NCI-H345 (cell line): ENCODE measurements at regions not wholly inside any gene's neighbourhood (a gene's known extent, or its start where the extent isn't known, plus 50 kb on each side); places are given as distances from the start of the nearest gene placed in this dataset.
"Not testable (repeated sequence)": the region's sequence is repeated elsewhere in the genome, so short reads cannot be mapped to it uniquely, and the experiment has no call there.

Experiments
- DNase-seq: peaks from one replicate; lab custom pipeline; 2025; lab: John Stamatoyannopoulos, UW

DNA sequence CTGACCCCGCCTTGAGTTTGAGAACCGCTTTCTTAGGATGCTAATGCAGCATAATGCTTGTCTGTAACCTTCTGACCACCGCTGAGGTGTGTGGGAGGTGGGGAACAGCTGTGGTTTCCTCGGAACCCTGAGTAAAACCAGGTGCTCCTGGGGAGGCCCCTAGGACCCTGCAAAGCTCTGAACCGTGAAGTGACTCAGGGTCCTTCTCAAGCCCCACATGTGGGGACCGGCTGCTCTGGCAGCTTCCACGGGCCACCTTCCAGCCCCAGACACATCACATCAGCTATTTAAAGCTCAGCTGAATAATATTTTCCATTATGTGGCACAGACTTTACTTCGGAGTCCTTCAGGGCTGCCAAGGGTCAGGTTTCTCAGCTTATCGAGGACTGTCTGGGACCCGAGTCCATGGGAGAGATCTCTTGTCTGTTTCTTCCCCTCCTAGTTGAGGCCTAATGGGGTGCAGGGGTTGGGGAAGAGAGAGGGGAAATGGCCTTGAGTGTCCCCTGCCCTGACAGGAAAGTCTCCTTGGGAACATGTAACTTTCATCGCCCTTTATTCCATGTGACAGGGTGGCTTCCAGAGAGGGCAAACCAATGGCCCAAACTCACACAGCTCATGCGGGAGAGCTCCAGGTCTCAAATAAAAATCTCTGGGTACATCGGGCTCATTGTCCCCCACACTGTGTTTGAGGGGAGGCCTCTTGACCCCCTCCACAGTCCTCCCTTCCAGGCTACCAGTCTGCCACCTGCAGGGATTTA, 186.1 kb upstream of the SLC24A3 start:
- no peak for DNase-seq

DNA sequence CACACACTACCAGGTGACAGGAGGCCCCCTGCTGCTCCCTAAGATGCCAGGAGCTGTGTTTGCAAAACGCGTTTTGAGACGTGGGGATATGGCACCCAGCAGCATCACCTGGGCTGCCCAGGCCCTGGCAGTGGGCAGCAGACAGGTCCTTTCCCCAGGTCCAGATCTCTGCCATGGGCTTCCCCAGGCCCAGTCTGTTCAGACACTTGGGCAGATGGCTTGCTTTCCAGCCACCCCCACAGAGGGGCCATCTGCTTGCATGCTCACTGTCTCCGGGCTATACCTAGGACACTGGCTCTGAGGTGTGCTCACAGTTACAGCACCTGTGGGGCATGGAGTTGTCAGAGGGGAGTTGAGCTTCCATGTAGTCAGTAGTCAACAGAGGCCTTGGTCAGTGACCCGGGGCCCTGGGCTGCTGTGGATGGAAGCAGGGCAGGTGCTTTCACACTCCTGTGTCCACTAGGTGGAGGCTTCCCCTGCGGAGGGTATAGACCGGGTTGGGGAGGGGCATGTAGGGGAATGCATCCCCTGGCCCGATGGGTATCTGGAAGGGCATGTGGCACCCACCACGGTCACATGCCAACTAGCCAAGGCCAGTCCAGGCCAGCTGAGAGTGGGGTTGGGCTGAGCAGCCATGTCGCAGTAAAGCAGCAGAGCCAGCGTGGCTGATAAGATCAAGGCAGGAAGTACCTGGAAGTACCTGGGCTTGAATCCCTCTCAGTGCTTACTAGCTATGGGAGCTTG, 185.4 kb upstream of the SLC24A3 start:
- DNase-seq = peak; percentile 17

DNA sequence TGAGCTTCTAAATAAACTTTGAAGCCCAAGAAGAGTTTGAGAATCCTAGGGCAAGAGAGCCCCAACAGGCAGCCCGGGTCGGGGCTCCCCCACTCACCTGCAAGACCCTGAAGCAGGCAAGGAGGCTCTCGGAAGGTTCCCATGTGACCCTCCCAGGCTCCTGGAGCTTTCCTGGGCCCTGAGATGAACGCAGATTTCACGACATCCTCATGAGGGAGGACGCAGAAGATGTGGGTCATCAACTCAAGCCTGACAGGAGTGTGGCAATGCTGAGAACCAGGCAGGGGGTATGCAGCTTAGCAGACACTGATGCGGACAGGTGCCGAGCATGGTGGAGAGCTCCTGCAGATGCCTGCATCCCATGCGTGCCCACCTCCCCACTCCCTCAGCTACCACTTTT, 184.5 kb upstream of the SLC24A3 start:
- no peak for DNase-seq

DNA sequence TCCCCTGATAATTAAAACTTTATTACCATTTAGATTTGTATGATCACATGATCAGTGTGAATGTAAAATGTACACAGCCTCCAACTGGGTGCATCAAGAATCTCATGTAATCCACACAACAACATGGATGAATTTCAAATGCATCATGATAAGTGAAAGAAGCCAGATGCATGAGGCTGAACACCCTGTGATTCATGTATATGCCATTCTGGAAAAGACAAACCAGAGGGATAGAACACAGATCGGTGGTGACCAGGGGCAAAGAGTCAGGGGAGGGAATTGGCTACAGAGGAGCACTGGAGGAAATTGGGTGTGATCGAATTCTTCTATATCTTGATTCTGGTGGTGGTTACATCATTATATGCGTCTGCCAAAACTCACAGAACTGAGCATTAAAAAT, 170.7 kb upstream of the SLC24A3 start:
- no peak for DNase-seq

GRCh38 chr20:19045371-19045770, 167.1 kb upstream of the SLC24A3 start:
- DNase-seq = no peak

DNA sequence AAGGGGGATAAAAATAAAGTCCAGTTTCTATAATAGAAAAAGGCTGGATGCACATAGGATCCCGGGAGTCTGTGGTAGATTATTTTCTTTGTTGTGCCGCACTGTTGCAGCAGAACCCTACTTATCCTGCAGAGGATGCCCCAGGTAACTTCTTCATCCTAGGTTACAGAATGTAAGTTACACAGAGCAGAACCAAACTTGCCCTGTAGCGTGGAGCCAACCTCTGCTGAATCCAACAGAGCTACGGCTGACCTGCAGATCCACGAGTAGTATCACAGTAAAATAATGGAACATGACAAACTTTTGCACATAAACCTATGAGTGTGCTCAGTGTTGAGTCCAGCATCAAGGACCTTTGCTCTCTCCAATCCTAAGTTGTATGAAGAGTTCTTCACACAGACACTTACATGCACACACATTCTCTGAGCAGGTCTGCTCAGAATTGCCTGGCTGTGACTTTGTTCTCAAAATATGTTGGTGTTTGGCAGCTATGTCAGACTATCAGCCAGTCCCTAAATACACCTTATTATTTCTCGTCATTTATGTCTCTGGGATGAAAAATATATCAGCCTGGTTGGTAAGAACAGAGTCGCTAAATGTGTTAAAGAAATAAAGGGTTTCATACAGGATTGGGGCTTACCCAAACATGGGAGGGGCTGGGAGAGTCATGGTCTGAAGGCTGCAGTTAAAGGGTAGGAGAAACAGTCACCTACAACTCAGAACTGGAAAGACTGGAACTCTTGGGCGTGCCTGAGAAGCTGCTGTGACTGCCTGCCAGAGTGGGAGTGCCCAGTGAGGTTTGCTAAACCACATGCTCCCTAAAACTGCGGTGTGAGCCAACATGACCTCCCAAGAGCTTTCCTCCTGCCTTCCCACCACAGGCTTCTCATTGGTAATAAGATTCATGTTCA, 165.1 kb upstream of the SLC24A3 start:
- DNase-seq = peak; percentile 32

DNA sequence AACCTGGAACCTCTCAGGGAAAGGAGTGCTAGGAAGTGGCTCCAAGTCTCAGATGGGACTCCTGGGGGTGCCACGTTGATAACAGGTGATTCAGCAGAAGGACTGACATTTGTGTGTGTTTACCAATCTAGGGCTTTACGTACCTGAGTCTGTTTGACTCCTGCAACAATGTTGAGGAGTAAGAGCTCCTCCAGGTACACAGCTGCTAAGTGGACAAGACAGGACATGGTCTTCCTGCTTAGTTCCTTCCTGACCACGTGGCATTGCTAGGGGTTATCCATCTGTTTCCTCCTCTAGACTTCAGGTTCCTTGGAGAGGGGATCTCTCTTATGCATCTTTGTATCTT, 164.5 kb upstream of the SLC24A3 start:
- no peak for DNase-seq

- no peak for DNase-seq
Observed at GRCh38 chr20:19048995-19049501, 163.4 kb upstream of the SLC24A3 start.

DNA sequence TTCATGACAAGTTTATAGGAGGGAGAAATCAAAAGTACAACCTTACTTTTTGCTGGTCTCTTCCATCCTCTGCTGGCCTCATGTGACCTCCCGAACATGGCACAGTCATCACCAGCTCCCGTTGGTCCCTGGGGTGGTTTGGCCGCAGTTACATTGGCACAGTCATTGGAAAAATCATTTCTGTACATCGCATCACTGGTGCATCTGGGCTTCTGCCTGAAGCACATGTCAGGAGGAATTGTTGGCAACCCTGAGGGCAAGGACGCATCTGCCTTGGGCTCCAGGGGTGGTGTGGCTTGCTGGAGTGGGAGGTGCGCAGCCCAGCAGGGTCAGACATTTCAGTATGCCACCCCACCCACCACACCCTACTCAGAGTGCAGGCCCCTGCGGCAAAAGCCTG, 162.9 kb upstream of the SLC24A3 start:
- no peak for DNase-seq

GRCh38 chr20:19056909-19057308, 155.5 kb upstream of the SLC24A3 start:
- no peak for DNase-seq

- not testable (repeated sequence) for DNase-seq
Observed at GRCh38 chr20:19064788-19065187, 147.7 kb upstream of the SLC24A3 start.

- no peak for DNase-seq
Observed at GRCh38 chr20:19067986-19068385, 144.5 kb upstream of the SLC24A3 start.

DNA sequence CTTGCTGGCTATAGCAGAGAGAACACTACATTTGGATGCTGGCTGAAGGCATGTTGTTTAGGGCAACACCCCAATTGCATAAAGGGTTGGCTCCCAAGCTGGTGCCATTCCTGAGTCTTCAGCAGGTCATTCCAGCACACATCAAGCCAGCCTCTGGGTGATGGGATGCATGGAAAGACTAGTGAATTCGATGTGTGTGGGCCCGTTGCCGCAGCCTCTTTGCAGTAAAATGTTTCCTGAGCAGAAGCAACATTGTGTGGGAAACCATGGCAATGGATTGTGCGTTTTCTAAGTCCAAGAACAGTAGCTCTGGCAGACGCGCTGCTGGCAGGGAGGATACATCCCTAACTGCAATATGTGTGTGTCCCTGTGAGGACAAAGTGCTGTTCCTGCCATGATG, 142.4 kb upstream of the SLC24A3 start:
- DNase-seq = no peak

GRCh38 chr20:19070681-19071445, 141.6 kb upstream of the SLC24A3 start:
- no peak for DNase-seq

DNA sequence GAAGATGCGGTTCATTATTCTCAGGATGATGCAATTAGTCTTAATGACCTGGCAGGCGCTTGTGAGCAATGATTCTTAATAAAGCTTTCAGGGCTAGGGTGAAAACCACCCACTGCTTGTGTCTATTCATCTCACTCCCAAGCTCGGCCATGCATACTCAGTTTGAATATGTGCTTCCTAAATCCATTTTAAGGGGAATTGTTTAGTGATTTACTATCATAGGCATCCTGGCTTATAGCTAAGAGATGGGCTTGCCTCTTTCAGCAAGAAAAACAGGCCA, 141.1 kb upstream of the SLC24A3 start:
- no peak for DNase-seq

GRCh38 chr20:19071902-19072498, 140.4 kb upstream of the SLC24A3 start:
- no peak for DNase-seq

DNA sequence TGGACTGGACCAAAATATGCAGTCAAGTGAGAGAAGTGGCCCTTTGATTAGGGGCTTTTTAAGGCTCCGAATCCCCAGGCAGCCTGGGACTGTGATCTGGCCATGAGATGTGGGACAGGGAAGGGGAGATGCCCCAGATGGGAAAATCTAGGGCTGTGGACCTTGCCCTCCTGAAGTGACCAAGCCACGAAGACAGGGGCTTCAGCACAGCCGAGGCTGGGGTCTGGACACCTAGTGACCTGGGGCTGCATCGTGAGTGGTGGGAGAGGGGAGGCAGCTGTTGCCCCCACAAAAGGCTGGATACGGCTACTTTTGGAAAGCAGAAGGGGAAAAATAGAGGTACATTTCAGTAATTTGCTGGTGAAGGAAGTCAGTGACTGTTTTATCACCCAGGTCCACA, 139.5 kb upstream of the SLC24A3 start:
- DNase-seq = no peak

GRCh38 chr20:19073584-19074218, 138.7 kb upstream of the SLC24A3 start:
- peak; percentile 9 for DNase-seq

DNA sequence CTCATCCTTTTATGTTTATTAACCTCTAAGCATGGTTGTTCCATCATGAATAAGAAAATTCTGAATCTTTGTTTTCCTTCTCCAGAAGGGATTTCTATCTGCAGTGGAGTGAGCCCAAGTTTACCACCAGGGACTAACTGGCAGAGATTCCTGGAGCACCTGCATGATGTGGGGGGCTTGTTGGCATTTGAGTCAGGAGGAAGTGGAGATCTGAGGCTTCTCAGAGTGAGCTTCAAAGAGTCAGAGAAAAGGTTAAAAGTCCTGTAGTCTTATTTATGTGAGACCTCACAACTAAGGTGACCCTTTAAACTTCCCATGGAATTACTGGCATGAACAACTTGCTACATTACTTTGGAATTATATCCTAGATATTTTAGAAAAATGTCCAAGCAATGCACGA, 138.1 kb upstream of the SLC24A3 start:
- DNase-seq = no peak

- no peak for DNase-seq
Observed at GRCh38 chr20:19074828-19075516, 137.5 kb upstream of the SLC24A3 start.
